ENCODE measurements at regions not wholly inside any gene's neighbourhood (a gene's known extent, or its start where the extent isn't known, plus 50 kb on each side); places are given as distances from the start of the nearest gene placed in this dataset.

DNA sequence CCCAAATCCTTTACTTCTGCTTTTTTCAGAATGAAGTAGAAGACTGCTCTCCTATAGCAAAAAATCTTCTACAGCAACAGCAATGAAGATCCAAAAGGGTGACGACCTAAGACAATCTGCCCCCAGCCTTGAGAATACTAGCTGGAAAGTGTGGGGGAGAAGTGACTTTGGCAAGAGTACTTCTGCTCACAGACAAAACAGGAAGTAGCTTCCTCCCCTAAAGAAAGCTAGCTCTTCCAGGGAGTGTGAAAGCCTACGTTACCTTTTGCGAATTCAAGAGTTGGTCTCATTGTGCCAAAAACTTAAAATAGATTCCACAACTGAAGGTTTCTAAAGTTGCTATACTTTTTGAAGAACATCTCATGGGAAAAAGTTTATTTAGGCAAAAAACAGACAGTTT is 1069.2 kb upstream of the CHAC2 start:
- TF ChIP-seq POLR2A (IDR thresholded peaks at IDR 0.05) (no peak), POLR2AphosphoS5 (IDR thresholded peaks at IDR 0.05) (no peak)
